GM10266 (cell line): ENCODE measurements at regions not wholly inside any gene's neighbourhood (a gene's known extent, or its start where the extent isn't known, plus 50 kb on each side); places are given as distances from the start of the nearest gene placed in this dataset.

Experiments
- DNase-seq: peaks from one replicate; pipeline ENCODE4 v3.0.0; 2012; ENCODE audit errors: extremely low spot score
- TF ChIP-seq, protein P1 (sequence below): IDR thresholded peaks from 2 replicates; pipeline ENCODE4 v1.5.1; 2012; ENCODE audit warnings: mild to moderate bottlenecking, low read depth; ENCODE audit not compliant: control insufficient read depth, insufficient read depth; ENCODE audit errors: missing control alignments

GRCh38 chr4:79235095-79235494, 90.8 kb downstream of the NAA11 start:
- TF ChIP-seq, protein P1, sequence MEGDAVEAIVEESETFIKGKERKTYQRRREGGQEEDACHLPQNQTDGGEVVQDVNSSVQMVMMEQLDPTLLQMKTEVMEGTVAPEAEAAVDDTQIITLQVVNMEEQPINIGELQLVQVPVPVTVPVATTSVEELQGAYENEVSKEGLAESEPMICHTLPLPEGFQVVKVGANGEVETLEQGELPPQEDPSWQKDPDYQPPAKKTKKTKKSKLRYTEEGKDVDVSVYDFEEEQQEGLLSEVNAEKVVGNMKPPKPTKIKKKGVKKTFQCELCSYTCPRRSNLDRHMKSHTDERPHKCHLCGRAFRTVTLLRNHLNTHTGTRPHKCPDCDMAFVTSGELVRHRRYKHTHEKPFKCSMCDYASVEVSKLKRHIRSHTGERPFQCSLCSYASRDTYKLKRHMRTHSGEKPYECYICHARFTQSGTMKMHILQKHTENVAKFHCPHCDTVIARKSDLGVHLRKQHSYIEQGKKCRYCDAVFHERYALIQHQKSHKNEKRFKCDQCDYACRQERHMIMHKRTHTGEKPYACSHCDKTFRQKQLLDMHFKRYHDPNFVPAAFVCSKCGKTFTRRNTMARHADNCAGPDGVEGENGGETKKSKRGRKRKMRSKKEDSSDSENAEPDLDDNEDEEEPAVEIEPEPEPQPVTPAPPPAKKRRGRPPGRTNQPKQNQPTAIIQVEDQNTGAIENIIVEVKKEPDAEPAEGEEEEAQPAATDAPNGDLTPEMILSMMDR, result no peak
- no peak for DNase-seq

- no peak for DNase-seq
- TF ChIP-seq, protein P1, result no peak
Observed at GRCh38 chr4:79233820-79234219, 92.0 kb downstream of the NAA11 start.

GRCh38 chr4:79232540-79232939, 93.3 kb downstream of the NAA11 start:
- no peak for DNase-seq
- TF ChIP-seq, protein P1, result no peak

GRCh38 chr4:79227860-79228259, 98.0 kb downstream of the NAA11 start:
- TF ChIP-seq, protein P1, result no peak
- DNase-seq, result no peak

DNA sequence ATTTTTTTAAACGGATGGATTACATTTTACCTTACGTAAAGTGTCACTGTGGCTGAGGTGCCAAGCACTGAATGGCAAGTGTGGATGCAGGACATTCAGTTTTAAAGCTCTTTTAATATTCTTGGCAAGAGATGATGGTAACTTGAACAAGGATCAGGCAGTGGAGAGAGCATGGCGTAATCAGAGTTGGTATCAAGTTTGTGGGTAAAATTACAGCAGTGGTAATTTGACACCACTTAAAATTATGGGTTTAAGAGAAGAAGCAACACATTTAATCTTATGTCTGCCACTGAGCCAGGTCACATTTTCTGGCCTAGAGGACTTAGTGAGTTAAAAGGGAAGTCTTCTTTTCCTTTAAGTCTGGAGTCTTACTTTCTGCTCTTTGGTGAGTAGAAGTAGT, 100.5 kb downstream of the NAA11 start:
- DNase-seq, result no peak
- TF ChIP-seq, protein P1, result no peak

GRCh38 chr4:79224777-79225104, 101.1 kb downstream of the NAA11 start:
- TF ChIP-seq, protein P1, result no peak
- no peak for DNase-seq

- TF ChIP-seq, protein P1, result no peak
- no peak for DNase-seq
Observed at GRCh38 chr4:79223993-79224776, 101.7 kb downstream of the NAA11 start.
